H9 (cell line): ENCODE measurements at regions not wholly inside any gene's neighbourhood (a gene's known extent, or its start where the extent isn't known, plus 50 kb on each side); places are given as distances from the start of the nearest gene placed in this dataset.

ENCODE experiments used
- DNase-seq: peaks from one replicate; pipeline ENCODE4 v3.0.0-alpha.2; 2017
- H2AFZ ChIP-seq: one replicate; pipeline ENCODE4 v1.6.1; 2013; ENCODE audit warnings: mild to moderate bottlenecking, low read length, control low read depth, moderate library complexity
- H2AK5ac ChIP-seq: 2 replicates; pipeline ENCODE4 v1.6.1; 2013; ENCODE audit warnings: low read length, control low read depth, mixed read lengths; ENCODE audit not compliant: insufficient read length
- H2BK120ac ChIP-seq: one replicate; pipeline ENCODE4 v1.6.1; 2013; ENCODE audit warnings: low read depth, mild to moderate bottlenecking, low read length, control low read depth, inconsistent platforms; ENCODE audit not compliant: poor library complexity, severe bottlenecking
- H2BK12ac ChIP-seq: 2 replicates; pipeline ENCODE4 v1.6.1; 2013; ENCODE audit warnings: low read length, control low read depth, mixed read lengths, low read depth; ENCODE audit not compliant: insufficient read length
- H2BK15ac ChIP-seq: 2 replicates; pipeline ENCODE4 v1.6.1; 2013; ENCODE audit warnings: low read depth, low read length, control low read depth
- H2BK20ac ChIP-seq: one replicate; pipeline ENCODE4 v1.6.1; 2013; ENCODE audit warnings: low read depth, mild to moderate bottlenecking, low read length, control low read depth, inconsistent platforms; ENCODE audit not compliant: poor library complexity, severe bottlenecking
- H2BK5ac ChIP-seq: 2 replicates; pipeline ENCODE4 v1.6.1; 2013; ENCODE audit warnings: low read length, control low read depth, mixed read lengths; ENCODE audit not compliant: insufficient read length
- H3K14ac ChIP-seq: 2 replicates; pipeline ENCODE4 v1.6.1; 2013; ENCODE audit warnings: low read length, control low read depth; ENCODE audit not compliant: insufficient read depth
- H3K18ac ChIP-seq: 2 replicates; pipeline ENCODE4 v1.6.1; 2013; ENCODE audit warnings: low read depth, mild to moderate bottlenecking, mixed read lengths, low read length, control low read depth; ENCODE audit not compliant: insufficient read length
- H3K23ac ChIP-seq: 2 replicates; pipeline ENCODE4 v1.6.1; 2013; ENCODE audit warnings: low read length, control low read depth, mixed read lengths, low read depth; ENCODE audit not compliant: insufficient read length
- H3K23me2 ChIP-seq: 2 replicates; pipeline ENCODE4 v1.6.1; 2013; ENCODE audit warnings: low read depth, mild to moderate bottlenecking, mixed read lengths, low read length, control low read depth; ENCODE audit not compliant: insufficient read length, poor library complexity, severe bottlenecking
- H3K27ac ChIP-seq: 2 replicates; pipeline ENCODE4 v1.5.1; 2013; ENCODE audit warnings: low read length, control low read depth, mixed read lengths, low read depth; ENCODE audit not compliant: insufficient read length
- H3K27me3 ChIP-seq: 2 replicates; pipeline ENCODE4 v1.6.1; 2013; ENCODE audit warnings: low read length, control low read depth, inconsistent platforms; ENCODE audit not compliant: insufficient read depth
- H3K4ac ChIP-seq: 2 replicates; pipeline ENCODE4 v1.6.1; 2013; ENCODE audit warnings: low read depth, mild to moderate bottlenecking, control low read depth, inconsistent platforms, low read length, moderate library complexity
- H3K4me1 ChIP-seq: 2 replicates; pipeline ENCODE4 v1.6.1; 2013; ENCODE audit warnings: low read length, control low read depth, inconsistent platforms; ENCODE audit not compliant: insufficient read depth
- H3K4me2 ChIP-seq: 2 replicates; pipeline ENCODE4 v1.6.1; 2013; ENCODE audit warnings: low read length, control low read depth, mixed read lengths; ENCODE audit not compliant: insufficient read length, insufficient read depth
- H3K56ac ChIP-seq: 2 replicates; pipeline ENCODE4 v1.6.1; 2013; ENCODE audit warnings: low read depth, mild to moderate bottlenecking, mixed read lengths, low read length, control low read depth; ENCODE audit not compliant: insufficient read length
- H3K79me1 ChIP-seq: 2 replicates; pipeline ENCODE4 v1.6.1; 2013; ENCODE audit warnings: low read depth, mild to moderate bottlenecking, moderate library complexity, low read length, control low read depth, inconsistent platforms; ENCODE audit not compliant: insufficient read depth, poor library complexity, severe bottlenecking
- H3K79me2 ChIP-seq: 2 replicates; pipeline ENCODE4 v1.6.1; 2013; ENCODE audit warnings: low read length, control low read depth, inconsistent platforms; ENCODE audit not compliant: insufficient read depth
- H3K9ac ChIP-seq: 2 replicates; pipeline ENCODE4 v1.6.1; 2013; ENCODE audit warnings: low read length, control low read depth, mixed read lengths; ENCODE audit not compliant: insufficient read length; ENCODE audit errors: extremely low read depth
- H3K9me3 ChIP-seq: one replicate; pipeline ENCODE4 v1.6.1; 2013; ENCODE audit warnings: low read depth, low read length, inconsistent platforms; ENCODE audit not compliant: control insufficient read depth
- H3T11ph ChIP-seq: one replicate; pipeline ENCODE4 v1.6.1; 2013; ENCODE audit warnings: mild to moderate bottlenecking, low read length, control low read depth, inconsistent platforms
- H4K20me1 ChIP-seq: one replicate; pipeline ENCODE4 v1.6.1; 2013; ENCODE audit not compliant: control insufficient read depth, insufficient read length, insufficient read depth
- H4K5ac ChIP-seq: 2 replicates; pipeline ENCODE4 v1.6.1; 2013; ENCODE audit warnings: low read depth, mild to moderate bottlenecking, mixed read lengths, low read length, control low read depth; ENCODE audit not compliant: insufficient read length
- H4K8ac ChIP-seq: replicated peaks from 2 replicates; pipeline ENCODE4 v1.6.1; 2013; ENCODE audit warnings: low read length, control low read depth, mixed read lengths, low read depth; ENCODE audit not compliant: insufficient read length
- H4K91ac ChIP-seq: 2 replicates; pipeline ENCODE4 v1.6.1; 2013; ENCODE audit warnings: low read depth, mild to moderate bottlenecking, moderate library complexity, mixed read lengths, low read length, control low read depth; ENCODE audit not compliant: insufficient read length
- H3K27ac Mint-ChIP-seq, 3 experiments: 2 replicates in 2 of 3; 3 replicates in 1 of 3; pipeline ENCODE4 v1.8.0; 2020 to 2021; ENCODE audit warnings: mixed read lengths in 3 of 3, mild to moderate bottlenecking in 1 of 3, moderate library complexity in 1 of 3
- H3K27me3 Mint-ChIP-seq: 2 replicates; pipeline ENCODE4 v1.8.0; 2021; ENCODE audit warnings: low read depth, mild to moderate bottlenecking, moderate library complexity, mixed read lengths
- H3K36me3 Mint-ChIP-seq, 3 experiments: 2 replicates in 2 of 3; 3 replicates in 1 of 3; pipeline ENCODE4 v1.8.0; 2020 to 2021; ENCODE audit warnings: low read depth in 3 of 3, mixed read lengths in 3 of 3; ENCODE audit not compliant: insufficient read depth in 1 of 3
- H3K4me1 Mint-ChIP-seq, 2 experiments: 2 replicates each; pipeline ENCODE4 v1.8.0; 2020; ENCODE audit warnings: mixed read lengths in 2 of 2
- H3K4me3 Mint-ChIP-seq, 2 experiments: 2 replicates in 1 of 2; 3 replicates in 1 of 2; pipeline ENCODE4 v1.8.0; 2020 to 2021; ENCODE audit warnings: mild to moderate bottlenecking in 2 of 2, mixed read lengths in 2 of 2, moderate library complexity in 1 of 2
- H3K9me3 Mint-ChIP-seq, 2 experiments: 2 replicates in 1 of 2; 3 replicates in 1 of 2; pipeline ENCODE4 v1.8.0; 2020; ENCODE audit warnings: mild to moderate bottlenecking in 2 of 2, mixed read lengths in 2 of 2, moderate library complexity in 1 of 2
- CTCF ChIP-seq: fragments of 200-600 bp; sonication (generic); conservative IDR thresholded peaks from 3 replicates; pipeline ENCODE4 v1.8.0; 2021; ENCODE audit warnings: antibody characterized with exemption, mild to moderate bottlenecking
- WGBS: extraction: QIAGEN DNeasy Blood & Tissue Kit; methylation state at CpG from one replicate; pipeline ENCODE4 v1.1.7; 2013; ENCODE audit warnings: missing lambda C conversion rate, low lambda C conversion rate, mixed read lengths; ENCODE audit not compliant: insufficient read length; ENCODE audit errors: extremely low coverage; 5-methylcytosine and 5-hydroxymethylcytosine counted together

DNA sequence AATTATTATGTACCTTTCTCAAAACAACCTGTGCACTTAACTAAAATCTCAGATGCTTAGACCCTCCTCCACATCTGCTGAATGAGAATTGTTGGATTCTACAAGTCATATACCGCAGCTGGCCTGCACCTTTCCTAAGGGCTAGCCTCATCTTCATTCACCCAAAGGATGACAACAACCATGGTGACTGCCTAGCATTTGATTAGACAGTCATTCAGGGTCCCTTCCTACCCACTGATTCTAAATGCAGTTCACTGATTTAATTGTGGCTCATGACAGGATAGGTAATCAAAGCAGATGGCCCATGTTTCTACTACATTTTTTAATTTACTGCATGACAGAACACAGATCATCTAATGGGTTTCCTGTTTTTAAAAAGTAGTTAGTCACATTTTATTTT lies 551.9 kb upstream of the SLC10A2 start:
- no peak overlapping the region for H3K4me3 Mint-ChIP-seq
- H3K36me3 Mint-ChIP-seq, result no peaks in the 10 kb centered on the region
- peaks cover 3% of the 10 kb centered on the region in 2 experiments; a peak in 1 of 4 replicates for H3K4me1 Mint-ChIP-seq
- no peak overlapping the region for H3T11ph ChIP-seq
- H4K91ac ChIP-seq, result no peak overlapping the region
- H3K4me1 ChIP-seq, result no peaks in the 10 kb centered on the region
- H4K5ac ChIP-seq, result no peak overlapping the region
- H3K23ac ChIP-seq, result no peak overlapping the region
- no peak overlapping the region for H3K4ac ChIP-seq
- no peaks in the 10 kb centered on the region for H3K9me3 Mint-ChIP-seq
- no peaks in the 10 kb centered on the region for H3K27me3 ChIP-seq
- H4K8ac ChIP-seq, result no peak overlapping the region
- H3K56ac ChIP-seq, result no peak overlapping the region
- no peak overlapping the region for H2AFZ ChIP-seq
- no peaks in the 10 kb centered on the region for H3K23me2 ChIP-seq
- no CpG with 5 or more reads among the region's 1 CpG for WGBS
- no peak overlapping the region for H3K4me2 ChIP-seq
- no peak overlapping the region for H3K9ac ChIP-seq
- H3K27ac ChIP-seq, result no peak overlapping the region
- no peak overlapping the region for H2BK15ac ChIP-seq
- no peak overlapping the region for H2BK12ac ChIP-seq
- H2BK120ac ChIP-seq, result no peak overlapping the region
- no peak for TF ChIP-seq CTCF
- no peaks in the 10 kb centered on the region for H3K79me1 ChIP-seq
- H2AK5ac ChIP-seq, result no peak overlapping the region
- no peaks in the 10 kb centered on the region for H3K9me3 ChIP-seq
- H3K27ac Mint-ChIP-seq, result no peak overlapping the region
- H3K18ac ChIP-seq, result no peak overlapping the region
- H3K79me2 ChIP-seq, result no peaks in the 10 kb centered on the region
- H2BK5ac ChIP-seq, result no peak overlapping the region
- no peaks in the 10 kb centered on the region for H4K20me1 ChIP-seq
- DNase-seq, result no peak
- no peaks in the 10 kb centered on the region for H3K27me3 Mint-ChIP-seq
- no peak overlapping the region for H2BK20ac ChIP-seq
- H3K14ac ChIP-seq, result no peak overlapping the region
